GDM1 (cell line): ENCODE measurements at regions not wholly inside any gene's neighbourhood (a gene's known extent, or its start where the extent isn't known, plus 50 kb on each side); places are given as distances from the start of the nearest gene placed in this dataset.

Source experiments
- DNase-seq: peaks from one replicate; lab custom pipeline; 2025; lab: John Stamatoyannopoulos, UW

- DNase-seq: no peak
These were observed 400.7 kb upstream of the AGTR1 start for GRCh38 chr3:148297013-148297412.

- no peak for DNase-seq
These were observed 390.3 kb upstream of the AGTR1 start for GRCh38 chr3:148307443-148307843.

DNA sequence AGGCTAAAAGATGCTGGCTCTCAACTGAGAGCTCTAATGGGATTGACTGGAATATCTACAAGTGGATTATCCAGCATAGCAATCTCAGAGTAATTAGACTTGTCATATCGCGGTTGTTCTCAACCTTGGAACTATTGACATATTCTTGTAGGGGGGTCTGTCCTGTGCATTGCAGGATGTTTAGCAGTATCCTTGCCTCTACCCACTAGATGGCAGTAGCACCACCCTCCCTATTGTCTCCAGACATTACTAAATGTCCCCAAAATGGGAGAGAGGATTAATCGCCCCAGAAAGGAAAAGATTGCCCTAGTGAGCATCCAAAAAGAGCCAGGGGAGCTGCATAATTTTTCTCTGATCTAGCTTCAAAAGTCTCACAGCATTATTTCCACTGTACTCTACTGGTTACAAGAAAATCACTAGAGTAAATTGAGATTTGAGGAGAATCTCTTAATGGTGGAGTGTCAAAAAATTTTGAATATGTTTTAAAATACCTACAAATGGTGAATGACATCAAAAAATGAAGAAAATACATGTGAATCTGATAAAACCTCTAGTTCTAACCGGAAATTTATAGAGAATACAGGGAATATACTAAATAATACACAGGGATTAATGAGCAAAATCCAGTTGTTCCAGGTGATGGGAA, 388.2 kb upstream of the AGTR1 start:
- DNase-seq: no peak

GRCh38 chr3:148315756-148316155, 381.9 kb upstream of the AGTR1 start:
- DNase-seq: no peak

GRCh38 chr3:148318240-148318639, 379.5 kb upstream of the AGTR1 start:
- DNase-seq: no peak

GRCh38 chr3:148319161-148319915, 378.4 kb upstream of the AGTR1 start:
- no peak for DNase-seq

GRCh38 chr3:148319960-148320359, 377.7 kb upstream of the AGTR1 start:
- DNase-seq: no peak

DNA sequence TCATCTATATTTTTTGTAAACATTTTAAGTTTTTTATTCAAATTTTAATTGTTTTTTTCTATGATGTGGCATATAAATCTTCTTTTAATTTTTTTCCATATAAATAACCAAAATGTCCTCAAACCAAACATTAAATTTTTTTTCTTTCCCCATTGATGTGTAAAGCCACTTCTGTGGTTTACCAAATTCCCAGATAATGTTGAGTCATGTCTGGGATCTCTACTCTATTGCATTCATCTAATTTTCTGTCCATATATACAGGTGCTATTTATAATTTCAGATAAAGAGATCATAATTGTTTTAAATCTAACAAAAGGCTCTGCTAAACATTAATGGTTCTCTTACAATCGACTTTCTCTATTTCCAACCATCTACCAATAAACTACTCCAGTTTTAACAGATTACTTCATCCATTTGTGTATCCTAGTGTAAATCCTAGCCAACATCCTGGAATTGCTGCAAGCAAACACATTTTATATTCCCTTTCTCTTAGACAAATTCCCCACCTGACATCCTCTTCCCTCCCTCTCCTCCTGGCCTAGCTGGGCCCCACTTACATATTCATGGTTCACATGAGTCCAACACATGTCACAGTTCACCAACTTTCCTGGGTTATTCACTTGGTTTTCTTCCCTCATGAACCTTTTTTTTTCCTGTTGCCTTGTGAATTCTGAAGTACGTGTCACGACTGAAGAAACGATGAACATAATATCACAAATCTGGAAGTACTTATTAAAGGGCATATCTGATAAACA, 368.0 kb upstream of the AGTR1 start:
- no peak for DNase-seq

DNA sequence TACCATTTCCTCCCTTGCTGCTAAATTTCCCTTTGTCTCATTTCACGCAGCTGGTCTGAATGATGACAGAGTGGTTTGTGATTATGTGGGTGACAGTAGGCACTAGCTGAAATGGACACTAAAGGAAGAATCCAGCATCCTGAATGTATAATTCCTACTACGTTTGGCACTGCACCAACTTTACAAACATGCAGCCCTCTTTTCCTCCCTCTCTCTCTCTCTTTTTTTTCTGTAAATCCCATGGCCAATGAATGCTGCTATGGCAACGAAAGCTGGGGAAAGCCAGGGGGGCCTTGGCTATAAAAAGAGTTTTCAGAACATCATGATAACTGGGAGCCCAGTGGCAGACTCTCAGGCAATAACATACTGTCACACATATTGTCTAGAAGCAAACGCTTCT, 367.2 kb upstream of the AGTR1 start:
- no peak for DNase-seq

GRCh38 chr3:148331081-148331846, 366.4 kb upstream of the AGTR1 start:
- DNase-seq: no peak

DNA sequence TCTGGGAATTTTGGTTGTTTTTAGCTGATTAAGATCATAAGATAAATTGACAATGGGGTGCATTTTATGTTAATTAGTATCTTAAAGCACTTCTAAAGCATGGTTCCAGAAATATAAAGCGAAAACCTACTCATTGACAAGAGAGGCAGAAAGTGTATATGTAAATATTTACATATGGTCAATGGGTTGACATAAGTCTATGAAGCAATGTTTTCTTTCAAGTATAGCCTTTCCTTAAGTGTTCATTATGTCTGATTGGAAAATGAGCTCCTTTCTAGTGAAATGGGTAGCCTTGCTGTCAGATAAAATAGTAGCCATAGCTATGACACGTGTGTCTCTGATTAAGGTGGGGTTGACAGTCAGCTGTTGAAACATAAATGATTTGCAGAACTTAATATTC, 365.2 kb upstream of the AGTR1 start:
- no peak for DNase-seq

GRCh38 chr3:148333091-148333490, 364.6 kb upstream of the AGTR1 start:
- no peak for DNase-seq

DNA sequence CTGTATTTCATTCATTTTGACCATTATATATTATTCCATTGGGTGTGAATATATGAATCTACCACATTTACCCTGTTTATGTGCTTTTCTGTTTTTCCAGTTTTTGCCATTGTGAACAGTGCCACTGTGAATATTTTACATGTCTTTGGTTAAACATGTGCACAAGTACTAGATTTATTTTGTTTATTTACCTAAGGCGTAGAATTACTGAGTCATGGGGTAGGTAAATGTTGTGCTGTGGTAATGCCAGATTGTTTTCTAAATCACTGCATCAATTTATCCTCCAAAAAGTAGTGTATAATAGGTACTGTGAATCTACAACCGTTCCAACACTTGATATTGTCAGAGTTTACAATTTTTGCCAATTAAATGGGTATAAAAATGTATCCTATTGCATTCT, 362.1 kb upstream of the AGTR1 start:
- DNase-seq: no peak

GRCh38 chr3:148343416-148343815, 354.3 kb upstream of the AGTR1 start:
- no peak for DNase-seq

DNA sequence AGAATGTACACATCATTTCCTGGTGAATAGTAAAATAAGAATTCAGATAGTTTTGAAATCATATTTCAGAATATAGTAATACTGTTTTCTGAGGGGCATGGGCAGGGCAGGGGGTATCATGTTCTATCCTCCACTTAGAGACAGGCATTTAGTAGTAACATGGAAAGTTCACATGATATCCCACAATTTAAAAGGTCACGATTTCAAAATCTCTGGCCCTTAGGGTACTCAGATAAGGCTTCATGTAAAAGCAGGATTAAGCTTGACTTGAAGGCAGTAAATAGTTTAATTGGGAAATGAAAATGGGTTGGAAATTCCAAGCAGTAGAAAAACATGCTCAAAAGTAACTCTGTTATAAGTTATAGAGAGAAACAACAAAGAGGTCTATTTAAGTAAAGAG, 353.2 kb upstream of the AGTR1 start:
- DNase-seq: no peak

DNA sequence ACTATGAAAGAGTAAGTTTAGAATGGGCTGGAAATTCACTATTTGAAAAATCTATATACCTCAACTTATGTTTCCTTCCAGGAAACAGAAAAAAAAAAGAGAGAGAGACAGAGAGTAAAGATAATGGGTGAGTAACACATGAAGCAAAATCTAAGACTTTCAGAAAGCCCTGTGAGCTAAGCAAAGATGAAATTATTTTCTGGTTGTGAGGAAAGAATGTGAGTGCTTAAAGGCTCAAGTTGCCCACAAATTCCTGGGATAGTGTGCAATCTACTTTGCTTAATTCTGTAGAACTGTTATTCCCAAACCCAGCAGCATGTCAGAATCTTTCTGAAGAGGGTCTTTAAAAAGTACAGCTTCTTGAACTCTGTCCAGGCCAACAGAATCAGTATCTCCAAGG, 337.7 kb upstream of the AGTR1 start:
- DNase-seq: no peak

- DNase-seq: no peak
These were observed 330.8 kb upstream of the AGTR1 start for GRCh38 chr3:148366743-148367410.

DNA sequence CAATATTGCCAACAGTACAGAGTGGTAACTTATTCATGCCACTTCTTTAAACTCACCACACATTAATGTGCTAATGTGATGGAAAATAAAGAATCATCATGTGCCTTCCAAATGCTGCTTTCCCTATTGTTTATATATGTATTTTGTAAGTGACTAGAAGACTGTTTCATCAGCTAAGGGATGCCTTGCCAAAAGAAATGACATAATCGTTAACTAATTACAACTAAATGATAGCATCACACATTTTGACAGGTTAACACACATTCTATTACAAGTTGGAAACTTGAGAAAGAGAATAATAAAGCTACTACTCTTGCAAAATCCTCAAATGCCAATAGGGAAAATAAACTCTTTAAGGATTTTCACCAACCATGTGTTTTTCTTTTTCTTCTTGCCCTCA, 329.9 kb upstream of the AGTR1 start:
- no peak for DNase-seq

GRCh38 chr3:148369381-148369780, 328.3 kb upstream of the AGTR1 start:
- DNase-seq: no peak

DNA sequence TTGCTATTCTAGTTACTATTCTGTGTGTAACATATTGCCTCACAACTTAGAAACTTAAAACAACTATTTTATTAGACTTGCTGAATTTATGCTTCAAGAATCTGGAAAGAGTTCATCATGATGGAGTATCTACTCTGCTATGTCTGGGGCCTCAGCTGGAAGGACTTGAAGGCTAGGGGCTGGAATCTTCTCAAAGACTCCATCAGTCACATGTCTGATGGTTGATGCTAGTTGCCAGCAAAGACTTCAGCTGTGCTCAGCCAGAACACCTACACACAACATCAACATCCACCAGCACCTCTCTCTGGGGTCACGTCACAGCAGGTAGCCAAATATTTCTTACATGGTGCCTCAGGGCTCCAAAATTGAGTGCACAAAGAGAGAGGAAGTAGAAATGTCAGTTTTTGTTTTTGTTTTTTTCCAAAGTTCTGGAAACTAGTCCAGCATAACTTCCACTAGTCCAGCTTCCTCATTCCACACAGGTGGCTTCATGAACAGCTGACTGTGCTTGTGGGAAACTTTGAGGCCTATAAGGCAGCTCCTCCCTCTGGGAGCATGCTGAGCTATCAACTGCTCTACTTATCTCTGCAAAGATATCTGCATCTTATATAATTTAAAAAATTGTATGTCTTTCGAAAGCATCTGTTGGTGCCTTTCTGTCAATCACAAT, 325.4 kb upstream of the AGTR1 start:
- DNase-seq: no peak

- no peak for DNase-seq
These were observed 323.7 kb upstream of the AGTR1 start for GRCh38 chr3:148373961-148374360.
